Stimulated activated CD8-positive, alpha-beta memory T cell treated with anti-CD3 and anti-CD28 coated beads, Interleukin-15, amount 100 ng/mL, for 4 hours (primary cell): ENCODE measurements at regions not wholly inside any gene's neighbourhood (a gene's known extent, or its start where the extent isn't known, plus 50 kb on each side); places are given as distances from the start of the nearest gene placed in this dataset.
"Not testable (repeated sequence)": the region's sequence is repeated elsewhere in the genome, so short reads cannot be mapped to it uniquely, and the experiment has no call there.

Experiments
- DNase-seq, 2 donors: peaks; one replicate each; pipeline ENCODE4 v3.0.0-alpha.2; 2020; ENCODE audit warnings: low read depth in 2 of 2

- DNase-seq = no peak
Measured at GRCh38 chr10:21292763-21293517, 232.5 kb downstream of the SKIDA1 start.

GRCh38 chr10:21290499-21291160 is 234.9 kb downstream of the SKIDA1 start:
- no peak for DNase-seq

GRCh38 chr10:21289961-21290360 is 235.5 kb downstream of the SKIDA1 start:
- no peak for DNase-seq

- DNase-seq = no peak
Measured at GRCh38 chr10:21289271-21289670, 236.2 kb downstream of the SKIDA1 start.

GRCh38 chr10:21285742-21286331 is 239.6 kb downstream of the SKIDA1 start:
- DNase-seq = no peak

- DNase-seq = no peak
Measured at GRCh38 chr10:21285207-21285606, 240.3 kb downstream of the SKIDA1 start.

- no peak for DNase-seq
Measured at GRCh38 chr10:21284301-21284700, 241.2 kb downstream of the SKIDA1 start.

GRCh38 chr10:21283053-21283452 is 242.4 kb downstream of the SKIDA1 start:
- DNase-seq = not testable (repeated sequence)

- no peak for DNase-seq
Measured at GRCh38 chr10:21281765-21282484, 243.6 kb downstream of the SKIDA1 start.

GRCh38 chr10:21280971-21281572 is 244.4 kb downstream of the SKIDA1 start:
- no peak for DNase-seq

- no peak for DNase-seq
Measured at GRCh38 chr10:21280037-21280436, 245.4 kb downstream of the SKIDA1 start.

GRCh38 chr10:21279217-21279575 is 246.3 kb downstream of the SKIDA1 start:
- no peak for DNase-seq

GRCh38 chr10:21278491-21279216 is 246.8 kb downstream of the SKIDA1 start:
- DNase-seq = peak in 1 of 2 donors; percentile 14

- no peak for DNase-seq
Measured at GRCh38 chr10:21273400-21273968, 252.0 kb downstream of the SKIDA1 start.

- DNase-seq = no peak
Measured at GRCh38 chr10:21272643-21273399, 252.7 kb downstream of the SKIDA1 start.

GRCh38 chr10:21270976-21271375 is 254.5 kb downstream of the SKIDA1 start:
- no peak for DNase-seq

- DNase-seq = no peak
Measured at GRCh38 chr10:21269289-21269688, 256.2 kb downstream of the SKIDA1 start.

GRCh38 chr10:21265622-21266021 is 259.9 kb downstream of the SKIDA1 start:
- no peak for DNase-seq

GRCh38 chr10:21264271-21264670 is 261.2 kb downstream of the SKIDA1 start:
- DNase-seq = no peak

GRCh38 chr10:21263839-21264238 is 261.6 kb downstream of the SKIDA1 start:
- no peak for DNase-seq
